ENCODE measurements at regions not wholly inside any gene's neighbourhood (a gene's known extent, or its start where the extent isn't known, plus 50 kb on each side); places are given as distances from the start of the nearest gene placed in this dataset.

GRCh38 chr13:42699912-42700311, 81.5 kb upstream of the FAM216B start:
- Histone ChIP-seq H3K4me1 (replicated peaks in 1 of 2; ENCODE audit: control insufficient read depth in 2 of 2, insufficient read depth in 2 of 2, low read length in 2 of 2) (no peaks in the 10 kb centered on the region), H2AFZ (ENCODE audit: low read depth, low read length) (no peak overlapping the region)
- TF ChIP-seq DPF2 (IDR thresholded peaks at IDR 0.05) = no peak
- no peak for TF ChIP-seq CHD1 (IDR thresholded peaks at IDR 0.05; ENCODE audit: low read length)
- no peak for TF ChIP-seq GTF2B (IDR thresholded peaks at IDR 0.05; ENCODE audit: extremely low read depth, insufficient read length)
- TF ChIP-seq SMAD3 (CRISPR knock-in tag; conservative IDR thresholded peaks at IDR 0.05) = no peak
- no peak for TF ChIP-seq RNF219 (CRISPR knock-in tag; IDR thresholded peaks at IDR 0.05)
- TF ChIP-seq IRF9 (tag; IDR thresholded peaks at IDR 0.05) = no peak
- TF ChIP-seq TSHZ1 (CRISPR knock-in tag; IDR thresholded peaks at IDR 0.05) = no peak
- no peak for TF ChIP-seq BACH1 (tag; IDR thresholded peaks at IDR 0.05)
- no peak for TF ChIP-seq TEAD2 (tag; IDR thresholded peaks at IDR 0.05)
- TF ChIP-seq SRSF7 (optimal IDR thresholded peaks at IDR 0.05; ENCODE audit: low read depth, low read length) = no peak
- TF ChIP-seq ZNF354B (CRISPR knock-in tag; IDR thresholded peaks at IDR 0.05) = no peak
- no peak for TF ChIP-seq ATF3 (IDR thresholded peaks at IDR 0.05)
- TF ChIP-seq ATF3 (CRISPR knock-in tag; conservative IDR thresholded peaks at IDR 0.05) = no peak
- TF ChIP-seq E2F6 (IDR thresholded peaks at IDR 0.05; ENCODE audit: borderline replicate concordance in 1 of 2, extremely low read depth in 1 of 2, insufficient read depth in 1 of 2, insufficient read length in 1 of 2, low read depth in 1 of 2, low read length in 1 of 2, poor library complexity in 1 of 2, severe bottlenecking in 1 of 2) = no peak

More at GRCh38 chr13:42699912-42700311, 81.5 kb upstream of the FAM216B start:
- POLR2A ChIA-PET = interaction anchor here (0.8 kb wide), 1 partner anchor 91 kb away, joined by 3 read pairs; no protein-coding TSS in a partner anchor
- no peaks in the 10 kb centered on the region for H4K20me1 ChIP-seq (replicated peaks; ENCODE audit: control insufficient read depth, insufficient read depth, low read length)
- H3K9me1 ChIP-seq (ENCODE audit: control insufficient read depth, insufficient read depth, low read length) = no peaks in the 10 kb centered on the region
- no peaks in the 10 kb centered on the region for H3K36me3 ChIP-seq (ENCODE audit: control insufficient read depth, insufficient read depth, low read length)
- H3K9me3 ChIP-seq (replicated peaks; ENCODE audit: control insufficient read depth, insufficient read depth, low read depth, low read length) = no peaks in the 10 kb centered on the region
- H3K9ac ChIP-seq (ENCODE audit: insufficient read depth in 1 of 2, low read depth in 2 of 2, low read length in 2 of 2) = no peak overlapping the region
- H3K4me2 ChIP-seq (ENCODE audit: insufficient read depth, low read length) = no peak overlapping the region
- BruUV-seq (replicated peaks) = no TSS peak
- ATAC-seq = no peak
- no peaks in the 10 kb centered on the region for H3K27me3 ChIP-seq (ENCODE audit: control insufficient read depth in 2 of 2, insufficient read depth in 2 of 2, low read length in 2 of 2)
- no peak for FAIRE-seq
- H3K4me3 ChIP-seq = no peak overlapping the region
- DNase-seq (ENCODE audit: extremely low read depth in 1 of 4, low spot score in 3 of 4) = no peak
- in situ Hi-C loops (cut with MboI) = no loop called here
- no peak overlapping the region for H3K27ac ChIP-seq (ENCODE audit: extremely low read depth, low read depth, low read length)
- H3K79me2 ChIP-seq (ENCODE audit: control insufficient read depth, insufficient read depth, low read length) = no peaks in the 10 kb centered on the region
- intact Hi-C loops (cut with micrococcal nuclease) = no loop called here
- CTCF ChIA-PET (ENCODE audit: low intra/inter-chr PET ratio) = no interaction called here
- 0% methylated on average over 4 of the region's 6 CpGs for WGBS (ENCODE audit: insufficient coverage, low coverage, missing lambda C conversion rate)
